Trophoblast cell (in vitro differentiated cells and primary cell): ENCODE measurements at regions not wholly inside any gene's neighbourhood (a gene's known extent, or its start where the extent isn't known, plus 50 kb on each side); places are given as distances from the start of the nearest gene placed in this dataset.

Source experiments
- DNase-seq, 2 donors: peaks; one replicate each; pipeline ENCODE4 v3.0.0-alpha.2; 2016
- H2AFZ ChIP-seq: 2 replicates; pipeline ENCODE4 v1.6.1; 2013; ENCODE audit warnings: low read length, moderate library complexity, mild to moderate bottlenecking; ENCODE audit not compliant: insufficient read depth, poor library complexity
- H2AK5ac ChIP-seq: 2 replicates; pipeline ENCODE4 v1.6.1; 2013; ENCODE audit warnings: mild to moderate bottlenecking, low read length
- H2BK120ac ChIP-seq: 2 replicates; pipeline ENCODE4 v1.6.1; 2013; ENCODE audit warnings: low read length, mild to moderate bottlenecking, moderate library complexity; ENCODE audit not compliant: insufficient read depth, poor library complexity
- H2BK12ac ChIP-seq: 2 replicates; pipeline ENCODE4 v1.6.1; 2013; ENCODE audit warnings: mild to moderate bottlenecking, low read length, moderate library complexity
- H2BK5ac ChIP-seq: 2 replicates; pipeline ENCODE4 v1.6.1; 2013; ENCODE audit warnings: low read length, low read depth, moderate library complexity, mild to moderate bottlenecking; ENCODE audit not compliant: poor library complexity
- H3K14ac ChIP-seq: 2 replicates; pipeline ENCODE4 v1.6.1; 2013; ENCODE audit warnings: mild to moderate bottlenecking, low read length
- H3K18ac ChIP-seq: 2 replicates; pipeline ENCODE4 v1.6.1; 2013; ENCODE audit warnings: mild to moderate bottlenecking, low read length
- H3K23ac ChIP-seq: 2 replicates; pipeline ENCODE4 v1.6.1; 2013; ENCODE audit warnings: low read length
- H3K27ac ChIP-seq: 2 replicates; pipeline ENCODE4 v1.5.1; 2013; ENCODE audit warnings: low read depth, mild to moderate bottlenecking, inconsistent platforms, low read length, moderate library complexity
- H3K27me3 ChIP-seq: 2 replicates; pipeline ENCODE4 v1.6.1; 2013; ENCODE audit warnings: inconsistent platforms, mild to moderate bottlenecking, low read length, moderate library complexity; ENCODE audit not compliant: insufficient read depth
- H3K36me3 ChIP-seq, 2 experiments: 1 replicate in 1 of 2; 2 replicates in 1 of 2; pipeline ENCODE4 v1.6.1; 2013; ENCODE audit warnings: low read length in 2 of 2, mild to moderate bottlenecking in 2 of 2, moderate library complexity in 1 of 2; ENCODE audit not compliant: insufficient read depth in 2 of 2, control insufficient read depth in 1 of 2
- H3K4ac ChIP-seq: 2 replicates; pipeline ENCODE4 v1.6.1; 2013; ENCODE audit warnings: low read depth, mild to moderate bottlenecking, low read length, moderate library complexity
- H3K4me1 ChIP-seq, 2 experiments: 1 replicate in 1 of 2; 2 replicates in 1 of 2; pipeline ENCODE4 v1.6.1; 2013; ENCODE audit warnings: low read length in 2 of 2, mild to moderate bottlenecking in 2 of 2, moderate library complexity in 1 of 2; ENCODE audit not compliant: insufficient read depth in 2 of 2, control insufficient read depth in 1 of 2
- H3K4me2 ChIP-seq: 2 replicates; pipeline ENCODE4 v1.6.1; 2013; ENCODE audit warnings: inconsistent platforms, mild to moderate bottlenecking, low read length, moderate library complexity
- H3K4me3 ChIP-seq: 2 replicates; pipeline ENCODE4 v1.5.1; 2013; ENCODE audit warnings: mild to moderate bottlenecking, low read depth, low read length, inconsistent platforms
- H3K79me1 ChIP-seq: one replicate; pipeline ENCODE4 v1.6.1; 2013; ENCODE audit warnings: low read length
- H3K79me2 ChIP-seq: 2 replicates; pipeline ENCODE4 v1.6.1; 2013; ENCODE audit warnings: low read length, mild to moderate bottlenecking; ENCODE audit not compliant: control insufficient read depth, insufficient read depth, poor library complexity
- H3K9ac ChIP-seq: 2 replicates; pipeline ENCODE4 v1.6.1; 2013; ENCODE audit warnings: mild to moderate bottlenecking, low read length
- H3K9me3 ChIP-seq: 2 replicates; pipeline ENCODE4 v1.6.1; 2013; ENCODE audit warnings: low read depth, mild to moderate bottlenecking, control low read depth, inconsistent platforms, low read length; ENCODE audit not compliant: insufficient read depth
- H4K12ac ChIP-seq: 2 replicates; pipeline ENCODE4 v1.6.1; 2013; ENCODE audit warnings: low read depth, mild to moderate bottlenecking, low read length, moderate library complexity
- H4K8ac ChIP-seq: 2 replicates; pipeline ENCODE4 v1.6.1; 2013; ENCODE audit warnings: low read depth, mild to moderate bottlenecking, low read length, moderate library complexity
- H4K91ac ChIP-seq: one replicate; pipeline ENCODE4 v1.6.1; 2013; ENCODE audit warnings: low read depth, mild to moderate bottlenecking, low read length, moderate library complexity
- WGBS: extraction: QIAGEN DNeasy Blood & Tissue Kit; methylation state at CpG from one replicate; pipeline ENCODE4 v1.1.7; 2013; ENCODE audit warnings: missing lambda C conversion rate; ENCODE audit not compliant: insufficient read length, insufficient coverage; ENCODE audit errors: extremely low coverage; 5-methylcytosine and 5-hydroxymethylcytosine counted together

GRCh38 chr18:78208461-78208860, 771.2 kb upstream of the SALL3 start:
- H3K36me3 ChIP-seq, result no peaks in the 10 kb centered on the region
- 100% methylated on average over 1 of the region's 2 CpGs for WGBS
- no peaks in the 10 kb centered on the region for H3K27me3 ChIP-seq
- no peak overlapping the region for H2BK5ac ChIP-seq
- no peak overlapping the region for H3K27ac ChIP-seq
- no peak for DNase-seq
- no peak overlapping the region for H2AFZ ChIP-seq
- H3K14ac ChIP-seq, result no peak overlapping the region
- no peak overlapping the region for H4K12ac ChIP-seq
- H3K4ac ChIP-seq, result no peak overlapping the region
- H3K4me1 ChIP-seq, result no peaks in the 10 kb centered on the region
- no peak overlapping the region for H3K18ac ChIP-seq
- peaks cover 1% of the 10 kb centered on the region for H3K9me3 ChIP-seq
- H3K79me1 ChIP-seq, result no peaks in the 10 kb centered on the region
- no peak overlapping the region for H3K23ac ChIP-seq
- H2AK5ac ChIP-seq, result no peak overlapping the region
- no peak overlapping the region for H2BK12ac ChIP-seq
- no peak overlapping the region for H2BK120ac ChIP-seq
- no peak overlapping the region for H4K8ac ChIP-seq
- no peak overlapping the region for H3K4me3 ChIP-seq
- no peak overlapping the region for H3K4me2 ChIP-seq
- H3K79me2 ChIP-seq, result no peaks in the 10 kb centered on the region
- H4K91ac ChIP-seq, result no peak overlapping the region
- H3K9ac ChIP-seq, result no peak overlapping the region

DNA sequence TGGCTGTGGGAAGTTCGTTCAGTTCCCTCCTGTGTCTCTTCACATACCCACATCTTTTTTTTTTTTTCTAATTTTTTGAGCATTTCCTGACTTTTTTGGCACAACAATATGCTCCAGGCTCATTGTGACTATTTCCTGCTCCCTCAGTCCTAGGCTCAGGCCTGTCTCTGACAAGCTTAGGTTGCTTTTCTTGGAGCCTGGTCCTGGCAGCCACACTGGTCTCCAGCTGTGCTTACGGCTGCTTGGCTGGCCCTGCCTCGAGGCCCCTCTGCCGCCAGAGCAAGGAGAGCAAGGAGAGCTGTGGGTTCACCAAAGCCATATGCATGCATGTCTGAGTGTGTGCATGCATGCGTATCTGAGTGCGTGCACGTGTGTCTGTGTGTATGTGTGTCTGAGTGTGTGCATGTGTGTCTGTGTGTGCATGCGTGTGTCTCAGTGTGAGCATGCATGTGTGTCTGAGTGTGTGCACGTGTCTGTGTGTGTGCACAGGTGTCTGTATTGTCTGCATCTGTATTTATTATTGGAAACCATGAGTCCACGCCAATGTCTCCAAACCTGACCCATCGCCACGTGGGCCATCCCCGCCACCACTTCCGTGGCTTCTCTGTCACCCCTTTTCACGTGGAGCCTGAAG, 766.1 kb upstream of the SALL3 start:
- peaks cover 1% of the 10 kb centered on the region for H3K9me3 ChIP-seq
- WGBS, result no CpG with 5 or more reads among the region's 15 CpGs

DNA sequence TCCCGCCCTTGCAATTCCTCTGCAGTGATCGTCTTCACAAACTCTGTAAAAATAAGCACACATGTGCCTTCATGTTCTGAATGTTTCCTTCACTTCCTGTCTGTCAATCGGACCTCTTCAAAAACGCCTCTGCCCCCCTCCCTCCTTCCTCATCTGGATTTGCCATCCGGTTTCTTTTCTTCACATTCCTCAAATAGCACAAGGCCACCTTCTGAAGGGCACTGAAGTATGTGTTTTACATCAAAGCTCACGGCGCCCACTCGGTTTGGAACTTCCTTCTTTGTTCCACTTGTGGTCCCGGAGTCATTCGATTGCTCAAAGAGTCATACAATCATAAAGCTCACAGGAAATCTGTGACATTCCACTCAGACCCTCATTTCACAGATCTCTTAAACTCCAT, 758.1 kb upstream of the SALL3 start:
- no peaks in the 10 kb centered on the region for H3K79me2 ChIP-seq
- H3K4me2 ChIP-seq, result no peak overlapping the region
- no peak overlapping the region for H3K4ac ChIP-seq
- H3K9me3 ChIP-seq, result no peaks in the 10 kb centered on the region
- no peaks in the 10 kb centered on the region for H3K4me1 ChIP-seq
- no peak overlapping the region for H4K91ac ChIP-seq
- no peak overlapping the region for H2BK120ac ChIP-seq
- H3K27me3 ChIP-seq, result no peaks in the 10 kb centered on the region
- no peak overlapping the region for H3K18ac ChIP-seq
- no peaks in the 10 kb centered on the region for H3K36me3 ChIP-seq
- H3K23ac ChIP-seq, result no peak overlapping the region
- no peak overlapping the region for H3K27ac ChIP-seq
- no peak overlapping the region for H3K9ac ChIP-seq
- no peak for DNase-seq
- no peak overlapping the region for H2BK5ac ChIP-seq
- H3K79me1 ChIP-seq, result no peaks in the 10 kb centered on the region
- no peak overlapping the region for H4K12ac ChIP-seq
- WGBS, result no CpG with 5 or more reads among the region's 10 CpGs
- no peak overlapping the region for H2AFZ ChIP-seq
- no peak overlapping the region for H2AK5ac ChIP-seq
- no peak overlapping the region for H2BK12ac ChIP-seq
- H4K8ac ChIP-seq, result no peak overlapping the region
- H3K4me3 ChIP-seq, result no peak overlapping the region
- H3K14ac ChIP-seq, result no peak overlapping the region

More for the DNA sequence above, 766.1 kb upstream of the SALL3 start:
- no peak overlapping the region for H2AFZ ChIP-seq
- no peak overlapping the region for H3K4ac ChIP-seq
- H4K91ac ChIP-seq, result no peak overlapping the region
- H3K36me3 ChIP-seq, result no peaks in the 10 kb centered on the region
- no peak overlapping the region for H2BK12ac ChIP-seq
- no peak overlapping the region for H4K12ac ChIP-seq
- H3K4me1 ChIP-seq, result no peaks in the 10 kb centered on the region
- H2BK5ac ChIP-seq, result no peak overlapping the region
- no peak for DNase-seq
- H3K18ac ChIP-seq, result no peak overlapping the region
- H3K9ac ChIP-seq, result no peak overlapping the region
- H3K4me3 ChIP-seq, result no peak overlapping the region
- no peak overlapping the region for H3K27ac ChIP-seq
- no peak overlapping the region for H3K14ac ChIP-seq
- no peak overlapping the region for H4K8ac ChIP-seq
- no peak overlapping the region for H2AK5ac ChIP-seq
- no peaks in the 10 kb centered on the region for H3K79me2 ChIP-seq
- H3K79me1 ChIP-seq, result no peaks in the 10 kb centered on the region
- H3K27me3 ChIP-seq, result no peaks in the 10 kb centered on the region
- H2BK120ac ChIP-seq, result no peak overlapping the region
- H3K23ac ChIP-seq, result no peak overlapping the region
- H3K4me2 ChIP-seq, result no peak overlapping the region

GRCh38 chr18:78228974-78229373, 750.6 kb upstream of the SALL3 start:
- WGBS, result no CpG with 5 or more reads among the region's 19 CpGs
- Histone ChIP-seq H3K14ac (no peak overlapping the region), H2AFZ (no peak overlapping the region)

More at GRCh38 chr18:78228974-78229373, 750.6 kb upstream of the SALL3 start:
- H3K79me2 ChIP-seq, result no peaks in the 10 kb centered on the region
- no peaks in the 10 kb centered on the region for H3K79me1 ChIP-seq
- no peak overlapping the region for H2BK120ac ChIP-seq
- H4K8ac ChIP-seq, result no peak overlapping the region
- no peak overlapping the region for H4K91ac ChIP-seq
- H2BK12ac ChIP-seq, result no peak overlapping the region
- H3K9ac ChIP-seq, result no peak overlapping the region
- H4K12ac ChIP-seq, result no peak overlapping the region
- H3K27ac ChIP-seq, result no peak overlapping the region
- H3K23ac ChIP-seq, result no peak overlapping the region
- H3K27me3 ChIP-seq, result no peaks in the 10 kb centered on the region
- no peaks in the 10 kb centered on the region for H3K4me1 ChIP-seq
- no peak overlapping the region for H2BK5ac ChIP-seq
- no peak overlapping the region for H2AK5ac ChIP-seq
- no peak overlapping the region for H3K4ac ChIP-seq
- peaks cover 2% of the 10 kb centered on the region for H3K9me3 ChIP-seq
- no peaks in the 10 kb centered on the region for H3K36me3 ChIP-seq
- no peak overlapping the region for H3K18ac ChIP-seq
- DNase-seq, result no peak
- no peak overlapping the region for H3K4me2 ChIP-seq
- H3K4me3 ChIP-seq, result no peak overlapping the region
